IMR-90 (cell line): ENCODE measurements at regions not wholly inside any gene's neighbourhood (a gene's known extent, or its start where the extent isn't known, plus 50 kb on each side); places are given as distances from the start of the nearest gene placed in this dataset.

Experiments used
- ATAC-seq: fragments of 200-7000 bp; cut with Tn5 transposase; 2 replicates; pipeline ENCODE4 v1.9.1; 2020; ENCODE audit warnings: low read depth, mild to moderate bottlenecking, moderate library complexity
- BruUV-seq: library from RNA; stranded (reverse); fragments of 400-500 nt; replicated peaks from 2 replicates; lab custom pipeline; 2021; lab: Mats Ljungman, UMichigan
- CTCF ChIA-PET: fragments of 300-600 bp; formaldehyde crosslinking; extraction: SDS; loops from one replicate; lab custom pipeline; 2021; ENCODE audit warnings: antibody characterized with exemption; lab: Yijun Ruan, JAX
- POLR2A ChIA-PET: fragments of 300-600 bp; sonication (Branson Sonifier 250); formaldehyde crosslinking; loops from one replicate; lab custom pipeline; 2022; ENCODE audit warnings: antibody characterized with exemption; ENCODE audit not compliant: unreplicated experiment; lab: Charles Lee
- DNase-seq: peaks from one replicate; pipeline ENCODE4 v3.0.0; 2013
- H2AFZ ChIP-seq: replicated peaks from 2 replicates; pipeline ENCODE3; 2013; ENCODE audit warnings: low read length, mild to moderate bottlenecking; ENCODE audit not compliant: poor library complexity
- H2AK5ac ChIP-seq: 2 replicates; pipeline ENCODE4 v1.6.1; 2013; ENCODE audit warnings: low read depth, low read length, inconsistent platforms
- H2AK9ac ChIP-seq: replicated peaks from 2 replicates; pipeline ENCODE3; 2013; ENCODE audit warnings: mild to moderate bottlenecking, low read depth, low read length, moderate library complexity; ENCODE audit not compliant: poor library complexity
- H2BK120ac ChIP-seq: 2 replicates; pipeline ENCODE4 v1.6.1; 2013; ENCODE audit warnings: low read depth, low read length, inconsistent platforms
- H2BK15ac ChIP-seq: 3 replicates; pipeline ENCODE4 v1.6.1; 2013; ENCODE audit warnings: low read depth, low read length, inconsistent platforms
- H2BK20ac ChIP-seq: 2 replicates; pipeline ENCODE4 v1.6.1; 2013; ENCODE audit warnings: low read depth, mild to moderate bottlenecking, inconsistent platforms, low read length, moderate library complexity
- H2BK5ac ChIP-seq: 2 replicates; pipeline ENCODE4 v1.6.1; 2013; ENCODE audit warnings: mild to moderate bottlenecking, low read depth, low read length, inconsistent platforms; ENCODE audit not compliant: poor library complexity, severe bottlenecking
- H3K14ac ChIP-seq: replicated peaks from 2 replicates; pipeline ENCODE4 v1.6.1; 2013; ENCODE audit warnings: low read depth, low read length, inconsistent platforms
- H3K18ac ChIP-seq: 2 replicates; pipeline ENCODE4 v1.6.1; 2013; ENCODE audit warnings: low read depth, low read length, control low read depth
- H3K23ac ChIP-seq: 2 replicates; pipeline ENCODE4 v1.6.1; 2013; ENCODE audit warnings: low read depth, low read length, inconsistent platforms
- H3K27ac ChIP-seq: 2 replicates; pipeline ENCODE4 v1.5.1; 2013; ENCODE audit warnings: mild to moderate bottlenecking, control low read depth, low read length; ENCODE audit not compliant: insufficient read depth
- H3K27me3 ChIP-seq: 2 replicates; pipeline ENCODE4 v1.6.1; 2013; ENCODE audit warnings: low read length; ENCODE audit not compliant: control insufficient read depth, insufficient read depth
- H3K36me3 ChIP-seq: 2 replicates; pipeline ENCODE4 v1.6.1; 2013; ENCODE audit warnings: low read length, mixed read lengths; ENCODE audit not compliant: control insufficient read depth, insufficient read depth
- H3K4ac ChIP-seq: 2 replicates; pipeline ENCODE4 v1.6.1; 2013; ENCODE audit warnings: low read depth, low read length, inconsistent platforms
- H3K4me1 ChIP-seq: 2 replicates; pipeline ENCODE4 v1.6.1; 2013; ENCODE audit warnings: low read length, mixed read lengths; ENCODE audit not compliant: control insufficient read depth, insufficient read depth
- H3K4me2 ChIP-seq: 2 replicates; pipeline ENCODE4 v1.6.1; 2013; ENCODE audit warnings: low read depth, mild to moderate bottlenecking, control low read depth, low read length, moderate library complexity
- H3K4me3 ChIP-seq: 2 replicates; pipeline ENCODE4 v1.5.1; 2013; ENCODE audit warnings: low read depth, mild to moderate bottlenecking, control low read depth, low read length, moderate library complexity; ENCODE audit not compliant: insufficient read depth
- H3K56ac ChIP-seq: 2 replicates; pipeline ENCODE4 v1.6.1; 2013; ENCODE audit warnings: low read length, inconsistent platforms; ENCODE audit not compliant: insufficient read depth; ENCODE audit errors: extremely low read depth
- H3K79me1 ChIP-seq, 2 experiments: 2 replicates each; pipeline ENCODE4 v1.6.1; 2013; ENCODE audit warnings: low read length in 2 of 2, inconsistent platforms in 1 of 2, low read depth in 1 of 2
- H3K9ac ChIP-seq: 2 replicates; pipeline ENCODE4 v1.6.1; 2013; ENCODE audit warnings: low read depth, low read length, control low read depth
- H3K9me1 ChIP-seq: 2 replicates; pipeline ENCODE4 v1.6.1; 2013; ENCODE audit warnings: low read length, inconsistent platforms; ENCODE audit not compliant: insufficient read depth
- H3K9me3 ChIP-seq: 2 replicates; pipeline ENCODE4 v1.6.1; 2013; ENCODE audit warnings: low read length; ENCODE audit not compliant: control insufficient read depth, insufficient read depth
- H4K20me1 ChIP-seq: 2 replicates; pipeline ENCODE4 v1.6.1; 2013; ENCODE audit warnings: low read length, inconsistent platforms; ENCODE audit not compliant: insufficient read depth
- H4K5ac ChIP-seq: 2 replicates; pipeline ENCODE4 v1.6.1; 2013; ENCODE audit warnings: mild to moderate bottlenecking, low read depth, low read length, control low read depth
- H4K8ac ChIP-seq, 2 experiments: 2 replicates each; pipeline ENCODE4 v1.6.1; 2013; ENCODE audit warnings: low read depth in 2 of 2, low read length in 2 of 2, control low read depth in 1 of 2, inconsistent platforms in 1 of 2
- H4K91ac ChIP-seq: 2 replicates; pipeline ENCODE4 v1.6.1; 2013; ENCODE audit warnings: low read depth, low read length, inconsistent platforms; ENCODE audit not compliant: insufficient read depth
- BHLHE40 ChIP-seq: fragments of 150-350 bp; IDR thresholded peaks from 2 replicates; pipeline ENCODE4 v1.6.1; 2016; ENCODE audit warnings: mild to moderate bottlenecking, low read depth, low read length
- CEBPB ChIP-seq: IDR thresholded peaks from 2 replicates; pipeline ENCODE4 v1.6.1; 2012; ENCODE audit warnings: low read depth, low read length, improper control_type of control experiment
- CHD1 ChIP-seq: IDR thresholded peaks from 2 replicates; pipeline ENCODE4 v1.6.1; 2012; ENCODE audit warnings: low read depth, low read length, improper control_type of control experiment
- CTCF ChIP-seq: conservative IDR thresholded peaks from 2 replicates; pipeline ENCODE4 v1.5.1; 2012; ENCODE audit warnings: mild to moderate bottlenecking, low read depth, low read length, improper control_type of control experiment
- ELK1 ChIP-seq: fragments of 150-350 bp; IDR thresholded peaks from 2 replicates; pipeline ENCODE4 v1.6.1; 2016; ENCODE audit warnings: low read depth, mild to moderate bottlenecking, low read length, moderate library complexity, borderline replicate concordance
- FOS ChIP-seq: fragments of 150-350 bp; IDR thresholded peaks from 2 replicates; pipeline ENCODE4 v1.6.1; 2016; ENCODE audit warnings: low read depth, low read length
- MAFK ChIP-seq: IDR thresholded peaks from 2 replicates; pipeline ENCODE4 v1.6.1; 2012; ENCODE audit warnings: low read depth, low read length, improper control_type of control experiment
- MAZ ChIP-seq: IDR thresholded peaks from 2 replicates; pipeline ENCODE4 v1.6.1; 2012; ENCODE audit warnings: low read depth, mild to moderate bottlenecking, low read length, improper control_type of control experiment, moderate library complexity, borderline replicate concordance
- MXI1 ChIP-seq: IDR thresholded peaks from 2 replicates; pipeline ENCODE4 v1.6.1; 2012; ENCODE audit warnings: low read depth, mild to moderate bottlenecking, low read length, moderate library complexity, borderline replicate concordance
- NFE2L2 ChIP-seq: fragments of 150-350 bp; IDR thresholded peaks from 2 replicates; pipeline ENCODE4 v1.6.1; 2016; ENCODE audit warnings: low read depth, mild to moderate bottlenecking, low read length
- POLR2A ChIP-seq: IDR thresholded peaks from 2 replicates; pipeline ENCODE4 v1.6.1; 2012; ENCODE audit warnings: mild to moderate bottlenecking, low read depth, low read length
- RAD21 ChIP-seq: IDR thresholded peaks from 2 replicates; pipeline ENCODE4 v1.6.1; 2012; ENCODE audit warnings: low read length, improper control_type of control experiment
- RCOR1 ChIP-seq: IDR thresholded peaks from 2 replicates; pipeline ENCODE4 v1.6.1; 2012; ENCODE audit warnings: mild to moderate bottlenecking, low read length, improper control_type of control experiment; ENCODE audit not compliant: insufficient replicate concordance
- RFX5 ChIP-seq: IDR thresholded peaks from 2 replicates; pipeline ENCODE4 v1.8.0; 2012; ENCODE audit warnings: low read depth, mild to moderate bottlenecking, low read length, moderate library complexity
- SMC3 ChIP-seq: fragments of 150-350 bp; IDR thresholded peaks from 2 replicates; pipeline ENCODE4 v1.6.1; 2016; ENCODE audit warnings: low read depth, mild to moderate bottlenecking, antibody characterized with exemption, low read length, moderate library complexity
- USF2 ChIP-seq: fragments of 150-350 bp; IDR thresholded peaks from 2 replicates; pipeline ENCODE4 v1.6.1; 2017; ENCODE audit warnings: mild to moderate bottlenecking, antibody characterized with exemption, low read length, low read depth
- dilution Hi-C: fragments of 300-500 bp; cut with HindIII; formaldehyde crosslinking; loops from one replicate; pipeline ENCODE4 v1.14.3; 2018; ENCODE audit warnings: low sequenced_read_pairs; ENCODE audit not compliant: unreplicated experiment
- in situ Hi-C: fragments of 300-500 bp; cut with MboI; formaldehyde crosslinking; loops from 3 replicates; pipeline ENCODE4 v1.14.3; 2019; ENCODE audit warnings: low sequenced_read_pairs, inconsistent platforms, mixed read lengths
- intact Hi-C: fragments of 100-400 bp; cut with micrococcal nuclease; formaldehyde crosslinking; loops from 2 replicates; pipeline ENCODE4 v1.10.0; 2022

GRCh38 chr4:162469977-162470376 lies 306.2 kb upstream of the FSTL5 start:
- TF ChIP-seq BHLHE40 (no peak), RFX5 (no peak), POLR2A (no peak), CHD1 (no peak), RCOR1 (no peak), CEBPB (no peak), SMC3 (no peak), USF2 (no peak), MAZ (no peak), NFE2L2 (no peak), CTCF (no peak), FOS (no peak), MAFK (no peak), RAD21 (no peak), ELK1 (no peak), MXI1 (no peak)
- H3K18ac ChIP-seq = no peak overlapping the region
- ATAC-seq = no peak
- no peak overlapping the region for H2AK9ac ChIP-seq
- no peaks in the 10 kb centered on the region for H4K20me1 ChIP-seq
- H3K79me1 ChIP-seq = no peaks in the 10 kb centered on the region
- H3K9ac ChIP-seq = no peak overlapping the region
- no peak overlapping the region for H2BK5ac ChIP-seq
- no peak overlapping the region for H3K4ac ChIP-seq
- H3K4me2 ChIP-seq = no peak overlapping the region
- CTCF ChIA-PET = no interaction called here
- no peak overlapping the region for H2AK5ac ChIP-seq
- H3K27me3 ChIP-seq = no peaks in the 10 kb centered on the region
- H3K4me1 ChIP-seq = no peaks in the 10 kb centered on the region
- no peak overlapping the region for H4K91ac ChIP-seq
- no TSS peak for BruUV-seq
- H3K23ac ChIP-seq = no peak overlapping the region
- no peak overlapping the region for H3K14ac ChIP-seq
- no peaks in the 10 kb centered on the region for H3K9me3 ChIP-seq
- no peaks in the 10 kb centered on the region for H3K9me1 ChIP-seq
- H2AFZ ChIP-seq = no peak overlapping the region
- no peak overlapping the region for H2BK20ac ChIP-seq
- in situ Hi-C loops (no loop called here), intact Hi-C loops (no loop called here), dilution Hi-C loops (no loop called here)
- no peak for DNase-seq
- no peaks in the 10 kb centered on the region for H3K36me3 ChIP-seq
- H2BK120ac ChIP-seq = no peak overlapping the region
- no peak overlapping the region for H3K56ac ChIP-seq
- no peak overlapping the region for H2BK15ac ChIP-seq
- POLR2A ChIA-PET = no interaction called here
- H3K4me3 ChIP-seq = no peak overlapping the region
- H4K8ac ChIP-seq = no peak overlapping the region
- no peak overlapping the region for H3K27ac ChIP-seq
- no peak overlapping the region for H4K5ac ChIP-seq
